Trophoblast cell (in vitro differentiated cells and primary cell): ENCODE measurements at regions not wholly inside any gene's neighbourhood (a gene's known extent, or its start where the extent isn't known, plus 50 kb on each side); places are given as distances from the start of the nearest gene placed in this dataset.

Experiments used
- DNase-seq, 2 donors: peaks; one replicate each; pipeline ENCODE4 v3.0.0-alpha.2; 2016
- H2AFZ ChIP-seq: 2 replicates; pipeline ENCODE4 v1.6.1; 2013; ENCODE audit warnings: low read length, moderate library complexity, mild to moderate bottlenecking; ENCODE audit not compliant: insufficient read depth, poor library complexity
- H2AK5ac ChIP-seq: 2 replicates; pipeline ENCODE4 v1.6.1; 2013; ENCODE audit warnings: mild to moderate bottlenecking, low read length
- H2BK120ac ChIP-seq: 2 replicates; pipeline ENCODE4 v1.6.1; 2013; ENCODE audit warnings: low read length, mild to moderate bottlenecking, moderate library complexity; ENCODE audit not compliant: insufficient read depth, poor library complexity
- H2BK12ac ChIP-seq: 2 replicates; pipeline ENCODE4 v1.6.1; 2013; ENCODE audit warnings: mild to moderate bottlenecking, low read length, moderate library complexity
- H2BK5ac ChIP-seq: 2 replicates; pipeline ENCODE4 v1.6.1; 2013; ENCODE audit warnings: low read length, low read depth, moderate library complexity, mild to moderate bottlenecking; ENCODE audit not compliant: poor library complexity
- H3K14ac ChIP-seq: 2 replicates; pipeline ENCODE4 v1.6.1; 2013; ENCODE audit warnings: mild to moderate bottlenecking, low read length
- H3K18ac ChIP-seq: 2 replicates; pipeline ENCODE4 v1.6.1; 2013; ENCODE audit warnings: mild to moderate bottlenecking, low read length
- H3K23ac ChIP-seq: 2 replicates; pipeline ENCODE4 v1.6.1; 2013; ENCODE audit warnings: low read length
- H3K27ac ChIP-seq: 2 replicates; pipeline ENCODE4 v1.5.1; 2013; ENCODE audit warnings: low read depth, mild to moderate bottlenecking, inconsistent platforms, low read length, moderate library complexity
- H3K27me3 ChIP-seq: 2 replicates; pipeline ENCODE4 v1.6.1; 2013; ENCODE audit warnings: inconsistent platforms, mild to moderate bottlenecking, low read length, moderate library complexity; ENCODE audit not compliant: insufficient read depth
- H3K36me3 ChIP-seq, 2 experiments: 1 replicate in 1 of 2; 2 replicates in 1 of 2; pipeline ENCODE4 v1.6.1; 2013; ENCODE audit warnings: low read length in 2 of 2, mild to moderate bottlenecking in 2 of 2, moderate library complexity in 1 of 2; ENCODE audit not compliant: insufficient read depth in 2 of 2, control insufficient read depth in 1 of 2
- H3K4ac ChIP-seq: 2 replicates; pipeline ENCODE4 v1.6.1; 2013; ENCODE audit warnings: low read depth, mild to moderate bottlenecking, low read length, moderate library complexity
- H3K4me1 ChIP-seq, 2 experiments: 1 replicate in 1 of 2; 2 replicates in 1 of 2; pipeline ENCODE4 v1.6.1; 2013; ENCODE audit warnings: low read length in 2 of 2, mild to moderate bottlenecking in 2 of 2, moderate library complexity in 1 of 2; ENCODE audit not compliant: insufficient read depth in 2 of 2, control insufficient read depth in 1 of 2
- H3K4me2 ChIP-seq: 2 replicates; pipeline ENCODE4 v1.6.1; 2013; ENCODE audit warnings: inconsistent platforms, mild to moderate bottlenecking, low read length, moderate library complexity
- H3K4me3 ChIP-seq: 2 replicates; pipeline ENCODE4 v1.5.1; 2013; ENCODE audit warnings: mild to moderate bottlenecking, low read depth, low read length, inconsistent platforms
- H3K79me1 ChIP-seq: one replicate; pipeline ENCODE4 v1.6.1; 2013; ENCODE audit warnings: low read length
- H3K79me2 ChIP-seq: 2 replicates; pipeline ENCODE4 v1.6.1; 2013; ENCODE audit warnings: low read length, mild to moderate bottlenecking; ENCODE audit not compliant: control insufficient read depth, insufficient read depth, poor library complexity
- H3K9ac ChIP-seq: 2 replicates; pipeline ENCODE4 v1.6.1; 2013; ENCODE audit warnings: mild to moderate bottlenecking, low read length
- H3K9me3 ChIP-seq: 2 replicates; pipeline ENCODE4 v1.6.1; 2013; ENCODE audit warnings: low read depth, mild to moderate bottlenecking, control low read depth, inconsistent platforms, low read length; ENCODE audit not compliant: insufficient read depth
- H4K12ac ChIP-seq: 2 replicates; pipeline ENCODE4 v1.6.1; 2013; ENCODE audit warnings: low read depth, mild to moderate bottlenecking, low read length, moderate library complexity
- H4K8ac ChIP-seq: 2 replicates; pipeline ENCODE4 v1.6.1; 2013; ENCODE audit warnings: low read depth, mild to moderate bottlenecking, low read length, moderate library complexity
- H4K91ac ChIP-seq: one replicate; pipeline ENCODE4 v1.6.1; 2013; ENCODE audit warnings: low read depth, mild to moderate bottlenecking, low read length, moderate library complexity
- WGBS: extraction: QIAGEN DNeasy Blood & Tissue Kit; methylation state at CpG from one replicate; pipeline ENCODE4 v1.1.7; 2013; ENCODE audit warnings: missing lambda C conversion rate; ENCODE audit not compliant: insufficient read length, insufficient coverage; ENCODE audit errors: extremely low coverage; 5-methylcytosine and 5-hydroxymethylcytosine counted together

DNA sequence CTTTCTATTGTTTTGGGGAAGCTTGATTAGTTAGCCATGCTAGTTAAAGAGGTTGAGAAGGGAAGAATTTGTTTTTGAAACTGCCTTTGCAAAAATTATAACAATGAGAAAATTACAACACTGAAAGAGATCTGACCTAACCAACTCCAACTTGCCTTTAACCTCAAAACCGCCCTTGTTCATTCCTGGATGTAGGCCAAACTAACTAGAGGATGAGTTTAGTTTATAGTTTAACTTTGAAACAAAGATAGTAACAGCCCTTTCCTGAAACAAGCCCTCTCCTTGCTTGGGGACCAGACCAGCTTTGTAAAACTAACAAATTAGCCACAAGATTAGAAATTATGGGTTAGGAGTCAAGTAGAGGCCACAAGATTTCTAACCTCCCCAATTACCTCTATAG, 713.9 kb downstream of the CPS1 start:
- DNase-seq: no peak
- no peak overlapping the region for H3K14ac ChIP-seq
- H3K79me1 ChIP-seq: no peaks in the 10 kb centered on the region
- no peak overlapping the region for H3K9ac ChIP-seq
- H3K18ac ChIP-seq: no peak overlapping the region
- H2BK5ac ChIP-seq: no peak overlapping the region
- H3K23ac ChIP-seq: no peak overlapping the region
- no peaks in the 10 kb centered on the region for H3K4me1 ChIP-seq
- H3K4me2 ChIP-seq: no peak overlapping the region
- no peak overlapping the region for H3K4ac ChIP-seq
- no peaks in the 10 kb centered on the region for H3K9me3 ChIP-seq
- H4K8ac ChIP-seq: no peak overlapping the region
- no peak overlapping the region for H2BK12ac ChIP-seq
- no peak overlapping the region for H4K12ac ChIP-seq
- no peak overlapping the region for H2AK5ac ChIP-seq
- H2BK120ac ChIP-seq: no peak overlapping the region
- no peak overlapping the region for H3K4me3 ChIP-seq
- no peaks in the 10 kb centered on the region for H3K79me2 ChIP-seq
- no peaks in the 10 kb centered on the region for H3K36me3 ChIP-seq
- no peak overlapping the region for H4K91ac ChIP-seq
- no peaks in the 10 kb centered on the region for H3K27me3 ChIP-seq
- H3K27ac ChIP-seq: no peak overlapping the region
- no CpG with 5 or more reads among the region's 1 CpG for WGBS
- no peak overlapping the region for H2AFZ ChIP-seq

DNA sequence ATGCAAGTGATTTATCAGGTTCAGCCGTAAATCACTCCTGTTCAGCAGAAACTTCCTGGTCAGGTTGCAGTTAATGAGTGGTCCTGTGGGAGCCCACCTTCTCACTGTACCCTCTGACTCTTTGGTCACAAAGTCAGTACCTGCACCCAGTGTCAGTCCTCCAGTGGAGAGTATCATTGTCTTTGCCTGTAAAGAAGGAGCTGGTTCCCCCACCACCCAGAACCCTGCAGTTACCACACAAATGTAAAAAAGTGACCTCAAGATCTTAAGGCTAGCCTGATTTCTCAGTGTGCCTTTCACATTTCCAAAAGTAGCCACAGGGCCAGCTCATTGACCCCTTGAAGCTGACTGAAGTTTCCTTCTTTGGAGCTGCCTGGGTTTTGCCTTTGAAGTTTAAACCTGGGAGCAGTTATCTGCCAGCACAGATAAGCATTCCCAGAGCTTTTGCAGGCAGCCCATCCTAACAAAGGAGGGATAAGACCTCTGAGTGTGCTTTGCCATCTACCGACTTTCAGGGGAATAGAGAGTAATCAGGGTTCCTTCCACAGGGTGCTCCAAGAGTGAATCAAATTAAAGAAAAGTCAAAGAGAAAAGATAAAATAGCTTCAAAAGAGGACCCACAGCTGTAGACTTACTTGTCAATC, 725.2 kb downstream of the CPS1 start:
- H3K4ac ChIP-seq: no peak overlapping the region
- H3K4me2 ChIP-seq: no peak overlapping the region
- no peak overlapping the region for H4K8ac ChIP-seq
- H3K27ac ChIP-seq: no peak overlapping the region
- peak overlapping the region; percentile 9 for H3K9ac ChIP-seq
- H2AFZ ChIP-seq: no peak overlapping the region
- no peak overlapping the region for H2BK120ac ChIP-seq
- H4K91ac ChIP-seq: no peak overlapping the region
- H3K27me3 ChIP-seq: no peaks in the 10 kb centered on the region
- no CpG with 5 or more reads among the region's 2 CpGs for WGBS
- no peak overlapping the region for H3K4me3 ChIP-seq
- H2BK5ac ChIP-seq: no peak overlapping the region
- H4K12ac ChIP-seq: no peak overlapping the region
- no peaks in the 10 kb centered on the region for H3K79me1 ChIP-seq
- no peak overlapping the region for H3K23ac ChIP-seq
- no peak overlapping the region for H3K14ac ChIP-seq
- H3K9me3 ChIP-seq: no peaks in the 10 kb centered on the region
- H2BK12ac ChIP-seq: no peak overlapping the region
- H3K36me3 ChIP-seq: no peaks in the 10 kb centered on the region
- no peaks in the 10 kb centered on the region for H3K79me2 ChIP-seq
- no peak for DNase-seq
- peaks cover 2 to 3% of the 10 kb centered on the region in 2 experiments for H3K4me1 ChIP-seq
- H2AK5ac ChIP-seq: no peak overlapping the region
- H3K18ac ChIP-seq: no peak overlapping the region

DNA sequence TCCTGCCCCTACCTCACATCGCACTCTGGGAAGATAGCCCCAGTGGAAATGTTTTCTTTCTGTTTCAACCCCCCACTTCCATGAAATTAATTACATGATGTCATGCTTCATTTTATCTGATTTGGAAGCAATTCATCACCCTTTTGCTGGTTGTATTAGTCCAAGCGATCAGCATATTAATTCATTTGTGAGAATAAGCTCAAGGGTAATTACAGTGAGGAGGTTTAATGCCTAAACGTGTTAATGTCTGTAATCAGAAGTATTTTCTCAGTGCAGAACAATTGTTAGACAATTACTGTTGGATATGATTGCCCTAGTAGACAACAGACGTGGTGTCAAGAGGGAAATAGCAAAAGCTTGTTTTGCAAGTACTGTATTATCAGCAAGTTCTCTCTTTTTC, 746.3 kb downstream of the CPS1 start:
- Histone ChIP-seq H3K79me1 (no peaks in the 10 kb centered on the region), H3K14ac (no peak overlapping the region), H3K27me3 (no peaks in the 10 kb centered on the region), H4K12ac (no peak overlapping the region), H3K4me3 (no peak overlapping the region), H4K8ac (no peak overlapping the region), H3K4ac (no peak overlapping the region), H3K27ac (no peak overlapping the region), H2BK12ac (no peak overlapping the region), H3K9me3 (no peaks in the 10 kb centered on the region), H2BK5ac (no peak overlapping the region), H2AK5ac (no peak overlapping the region), H4K91ac (no peak overlapping the region), H3K9ac (no peak overlapping the region), H3K4me2 (no peak overlapping the region), H2BK120ac (no peak overlapping the region), H3K79me2 (no peaks in the 10 kb centered on the region), H3K18ac (no peak overlapping the region), H3K23ac (no peak overlapping the region), H3K36me3 (no peaks in the 10 kb centered on the region), H3K4me1 (no peaks in the 10 kb centered on the region), H2AFZ (no peak overlapping the region)
- no peak for DNase-seq
- no CpG with 5 or more reads among the region's 4 CpGs for WGBS

DNA sequence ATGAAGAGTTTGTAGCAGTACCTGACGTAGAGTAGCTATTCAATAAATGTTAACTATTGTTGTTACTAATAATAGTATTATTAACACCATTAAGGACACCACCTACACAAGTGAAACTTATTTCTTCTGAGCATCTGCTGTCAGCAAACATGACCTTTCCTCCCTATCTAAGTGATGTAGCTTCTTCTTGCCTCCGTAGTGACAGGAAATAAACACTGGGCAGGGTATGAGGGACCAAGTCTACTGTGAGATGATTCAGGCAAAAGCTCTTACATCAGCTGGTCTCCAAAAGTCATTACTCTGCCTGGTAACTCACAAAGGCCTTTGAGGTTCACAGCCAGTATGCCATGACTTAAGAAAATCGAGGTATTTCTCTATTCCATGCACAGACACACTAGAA, 750.5 kb downstream of the CPS1 start:
- no peak overlapping the region for H4K91ac ChIP-seq
- H3K14ac ChIP-seq: no peak overlapping the region
- no peak overlapping the region for H3K9ac ChIP-seq
- DNase-seq: no peak
- H3K4me1 ChIP-seq: no peaks in the 10 kb centered on the region
- no CpG with 5 or more reads among the region's 3 CpGs for WGBS
- no peaks in the 10 kb centered on the region for H3K9me3 ChIP-seq
- H3K27me3 ChIP-seq: no peaks in the 10 kb centered on the region
- no peak overlapping the region for H2BK120ac ChIP-seq
- no peak overlapping the region for H3K18ac ChIP-seq
- H3K79me1 ChIP-seq: no peaks in the 10 kb centered on the region
- H2AK5ac ChIP-seq: no peak overlapping the region
- H2BK12ac ChIP-seq: no peak overlapping the region
- no peak overlapping the region for H2BK5ac ChIP-seq
- no peak overlapping the region for H2AFZ ChIP-seq
- no peak overlapping the region for H3K23ac ChIP-seq
- H3K4me3 ChIP-seq: no peak overlapping the region
- no peaks in the 10 kb centered on the region for H3K36me3 ChIP-seq
- H4K12ac ChIP-seq: no peak overlapping the region
- H3K4me2 ChIP-seq: no peak overlapping the region
- no peaks in the 10 kb centered on the region for H3K79me2 ChIP-seq
- no peak overlapping the region for H3K27ac ChIP-seq
- no peak overlapping the region for H3K4ac ChIP-seq
- no peak overlapping the region for H4K8ac ChIP-seq
